OCI-LY7 (cell line): ENCODE measurements at regions not wholly inside any gene's neighbourhood (a gene's known extent, or its start where the extent isn't known, plus 50 kb on each side); places are given as distances from the start of the nearest gene placed in this dataset.

Experiments used
- BruUV-seq: library from RNA; stranded (reverse); fragments of 400-500 nt; replicated peaks from 2 replicates; lab custom pipeline; 2021; lab: Mats Ljungman, UMichigan
- CTCF ChIA-PET: fragments of 300-600 bp; sonication (Branson Sonifier 250); formaldehyde crosslinking; loops from one replicate; lab custom pipeline; 2022; ENCODE audit warnings: antibody characterized with exemption; ENCODE audit not compliant: unreplicated experiment; lab: Charles Lee
- POLR2A ChIA-PET: fragments of 300-600 bp; sonication (Branson Sonifier 250); formaldehyde crosslinking; loops from one replicate; lab custom pipeline; 2022; ENCODE audit warnings: antibody characterized with exemption; lab: Charles Lee
- DNase-seq: peaks from one replicate; pipeline ENCODE4 v3.0.0-alpha.2; 2015; ENCODE audit warnings: low spot score
- H2AFZ ChIP-seq: fragments of 200-600 bp; sonication (generic), shearing (Covaris generic); 2 replicates; pipeline ENCODE4 v1.6.1; 2014; ENCODE audit warnings: mild to moderate bottlenecking, antibody characterized with exemption, low read length, moderate library complexity
- H3K27ac ChIP-seq: fragments of 200-600 bp; sonication (generic); 2 replicates; pipeline ENCODE4 v1.5.1; 2014; ENCODE audit warnings: mixed run types, low read depth, mild to moderate bottlenecking, moderate library complexity, low read length, inconsistent platforms; ENCODE audit not compliant: poor library complexity, severe bottlenecking
- H3K36me3 ChIP-seq: fragments of 200-600 bp; sonication (generic); 2 replicates; pipeline ENCODE4 v1.6.1; 2014; ENCODE audit warnings: mild to moderate bottlenecking, antibody characterized with exemption, low read length, moderate library complexity, mixed read lengths; ENCODE audit not compliant: insufficient read depth
- H3K4me1 ChIP-seq: fragments of 200-600 bp; sonication (generic); 2 replicates; pipeline ENCODE4 v1.5.1; 2014; ENCODE audit warnings: mild to moderate bottlenecking, low read length; ENCODE audit not compliant: insufficient read depth, poor library complexity, severe bottlenecking
- H3K4me2 ChIP-seq: fragments of 200-600 bp; sonication (generic); 2 replicates; pipeline ENCODE4 v1.6.1; 2014; ENCODE audit warnings: mild to moderate bottlenecking, low read length
- H3K4me3 ChIP-seq: fragments of 200-600 bp; sonication (generic); 2 replicates; pipeline ENCODE4 v1.5.1; 2014; ENCODE audit warnings: mild to moderate bottlenecking, low read depth, low read length; ENCODE audit not compliant: poor library complexity, severe bottlenecking
- H3K79me2 ChIP-seq: fragments of 200-600 bp; sonication (generic); 2 replicates; pipeline ENCODE4 v1.6.1; 2016; ENCODE audit warnings: low read depth, mild to moderate bottlenecking, low read length, moderate library complexity, mixed read lengths; ENCODE audit not compliant: insufficient read depth
- H3K9me2 ChIP-seq: fragments of 200-600 bp; sonication (generic); 2 replicates; pipeline ENCODE4 v1.6.1; 2016; ENCODE audit warnings: mild to moderate bottlenecking, low read length, mixed read lengths; ENCODE audit not compliant: insufficient read depth
- H3K9me3 ChIP-seq: fragments of 200-600 bp; sonication (generic); 2 replicates; pipeline ENCODE4 v1.6.1; 2014; ENCODE audit warnings: mild to moderate bottlenecking, mixed run types, low read length, mixed read lengths
- H4K20me1 ChIP-seq: fragments of 200-600 bp; sonication (generic); 2 replicates; pipeline ENCODE4 v1.6.1; 2014; ENCODE audit warnings: mild to moderate bottlenecking, antibody characterized with exemption, low read length, moderate library complexity, mixed read lengths; ENCODE audit not compliant: insufficient read depth
- CTCF ChIP-seq: fragments of 200-600 bp; sonication (generic); conservative IDR thresholded peaks from 2 replicates; pipeline ENCODE4 v1.5.1; 2014; ENCODE audit warnings: mild to moderate bottlenecking, antibody characterized with exemption, low read length, moderate library complexity, mixed read lengths
- EZH2phosphoT487 ChIP-seq: fragments of 200-600 bp; sonication (generic); IDR thresholded peaks from 2 replicates; pipeline ENCODE4 v1.6.1; 2018; ENCODE audit warnings: low read depth, borderline replicate concordance, mild to moderate bottlenecking, mixed run types, antibody characterized with exemption, low read length, moderate library complexity, mixed read lengths
- intact Hi-C: fragments of 100-400 bp; cut with micrococcal nuclease; formaldehyde crosslinking; loops from one replicate; pipeline ENCODE4 v1.10.0; 2022; ENCODE audit not compliant: unreplicated experiment

DNA sequence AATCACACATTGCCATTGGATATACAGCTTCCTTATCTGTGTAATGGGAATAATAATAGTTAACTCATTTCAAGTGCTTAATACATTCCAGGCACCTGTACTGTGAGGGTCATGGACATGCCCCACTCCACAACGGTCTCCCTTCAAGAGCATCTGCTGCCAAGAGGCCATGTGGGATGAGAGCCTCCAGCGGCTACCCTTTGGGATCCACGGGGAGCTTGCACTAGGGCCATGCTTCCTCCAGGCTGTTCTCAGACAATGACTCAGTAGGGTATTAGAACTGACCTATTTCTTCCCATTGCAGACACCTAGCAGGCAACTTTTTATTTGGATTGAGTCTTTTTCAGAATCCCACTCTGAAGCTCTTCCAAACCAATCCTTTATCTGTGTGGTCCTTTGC, 1078.9 kb downstream of the TUSC7 start:
- Histone ChIP-seq H3K27ac (no peak overlapping the region), H3K4me2 (no peak overlapping the region), H3K4me3 (no peak overlapping the region), H2AFZ (no peak overlapping the region), H3K9me3 (no peaks in the 10 kb centered on the region), H3K4me1 (no peaks in the 10 kb centered on the region), H3K79me2 (no peaks in the 10 kb centered on the region), H3K9me2 (no peaks in the 10 kb centered on the region), H3K36me3 (no peaks in the 10 kb centered on the region), H4K20me1 (no peaks in the 10 kb centered on the region)
- ChIA-PET CTCF (no interaction called here), POLR2A (interaction anchor here (0.7 kb wide), 1 partner anchor 99 kb away, joined by 3 read pairs; no protein-coding TSS in a partner anchor)
- intact Hi-C loops: no loop called here
- no peak for DNase-seq
- TF ChIP-seq EZH2phosphoT487: no peak
- TF ChIP-seq CTCF: no peak
- BruUV-seq: no TSS peak

DNA sequence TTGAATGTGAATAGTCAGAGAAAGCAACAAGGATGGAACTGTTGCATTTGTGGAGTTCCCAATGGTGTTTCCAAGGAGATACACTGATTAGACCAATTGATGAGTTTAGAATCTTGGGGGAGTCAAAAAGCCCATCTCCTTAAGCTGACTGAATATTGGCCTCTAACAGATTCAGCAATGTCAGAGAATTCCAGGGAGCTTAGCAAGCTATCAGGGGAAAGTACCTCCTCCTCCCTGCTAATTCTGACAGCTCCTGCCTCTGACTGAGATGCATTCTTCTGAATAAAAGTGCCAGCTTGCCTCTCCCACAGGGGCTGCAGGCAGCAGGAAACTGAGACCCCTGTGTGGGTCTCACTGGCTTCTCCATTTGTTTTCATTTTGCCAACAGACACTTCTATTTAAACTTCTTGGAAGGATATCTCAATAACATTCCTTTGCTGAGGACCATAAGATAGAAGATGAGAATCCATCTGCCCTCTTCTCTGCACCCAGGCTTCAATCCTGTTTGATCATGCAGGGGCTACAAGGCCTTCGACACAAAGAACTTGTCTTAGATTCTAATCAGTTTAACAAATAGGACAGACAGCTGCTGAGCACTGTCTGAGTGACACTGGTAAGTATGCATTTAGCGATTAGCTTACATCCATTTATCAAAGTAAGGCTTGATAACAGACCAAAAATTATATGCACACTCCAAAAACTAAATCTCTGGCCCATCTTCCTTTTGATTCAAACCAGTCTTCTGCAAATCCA, 1080.8 kb downstream of the TUSC7 start:
- DNase-seq: no peak
- CTCF ChIA-PET: no interaction called here
- no TSS peak for BruUV-seq
- intact Hi-C loops: no loop called here
- no peak overlapping the region for H3K4me3 ChIP-seq
- H3K9me2 ChIP-seq: no peaks in the 10 kb centered on the region
- no peaks in the 10 kb centered on the region for H3K9me3 ChIP-seq
- H3K4me2 ChIP-seq: no peak overlapping the region
- no peaks in the 10 kb centered on the region for H3K4me1 ChIP-seq
- POLR2A ChIA-PET: no interaction called here
- H3K36me3 ChIP-seq: no peaks in the 10 kb centered on the region
- no peaks in the 10 kb centered on the region for H4K20me1 ChIP-seq
- no peak for TF ChIP-seq EZH2phosphoT487
- no peak for TF ChIP-seq CTCF
- no peak overlapping the region for H2AFZ ChIP-seq
- no peaks in the 10 kb centered on the region for H3K79me2 ChIP-seq
- H3K27ac ChIP-seq: no peak overlapping the region

DNA sequence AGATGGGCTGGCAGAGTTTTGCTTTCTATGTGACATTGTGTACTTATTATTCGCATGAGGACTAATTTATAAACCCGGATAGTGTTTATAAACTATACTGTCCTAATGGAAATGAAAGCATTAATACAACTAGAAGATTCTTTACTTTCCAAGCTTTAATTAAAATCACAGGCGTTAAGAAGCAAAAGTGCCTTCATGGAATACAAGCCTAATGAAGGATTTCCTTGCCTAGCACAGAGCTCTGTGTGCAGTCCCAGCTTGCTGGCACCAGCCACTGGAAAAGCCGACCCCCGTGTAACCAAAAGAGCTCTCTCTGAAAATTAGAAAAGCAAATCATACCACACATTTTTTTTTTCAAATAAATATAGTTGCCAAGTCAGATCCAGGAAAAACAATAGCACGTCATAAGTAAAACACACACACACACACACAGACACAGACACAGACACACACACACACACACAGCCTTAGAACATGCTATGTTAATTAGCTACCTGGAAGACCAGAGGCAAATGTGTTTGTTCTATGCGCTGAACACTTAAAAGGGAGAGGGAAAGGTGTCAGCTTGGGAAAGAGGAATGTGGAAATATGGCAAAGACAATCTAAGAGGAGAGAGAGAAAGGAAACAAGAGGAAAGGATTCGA, 1084.2 kb downstream of the TUSC7 start:
- no peak for TF ChIP-seq EZH2phosphoT487
- TF ChIP-seq CTCF: no peak
- ChIA-PET POLR2A (interaction anchor here (0.7 kb wide), 1 partner anchor 467 kb away, joined by 3 read pairs; no protein-coding TSS in a partner anchor), CTCF (no interaction called here)
- no TSS peak for BruUV-seq
- intact Hi-C loops: no loop called here
- Histone ChIP-seq H3K4me2 (no peak overlapping the region), H4K20me1 (no peaks in the 10 kb centered on the region), H3K79me2 (no peaks in the 10 kb centered on the region), H3K9me2 (no peaks in the 10 kb centered on the region), H3K27ac (no peak overlapping the region), H3K36me3 (no peaks in the 10 kb centered on the region), H3K9me3 (no peaks in the 10 kb centered on the region), H3K4me3 (no peak overlapping the region), H3K4me1 (no peaks in the 10 kb centered on the region), H2AFZ (no peak overlapping the region)
- DNase-seq: no peak
